CD4-positive, alpha-beta T cell treated with Interleukin-17A for 1 hour (primary cell): ENCODE measurements at regions not wholly inside any gene's neighbourhood (a gene's known extent, or its start where the extent isn't known, plus 50 kb on each side); places are given as distances from the start of the nearest gene placed in this dataset.

Source experiments
- DNase-seq: peaks from one replicate; pipeline ENCODE4 v3.0.0-alpha.2; 2020

GRCh38 chr2:42969231-42970150, 177.1 kb upstream of the HAAO start:
- DNase-seq, result no peak

GRCh38 chr2:42967959-42968674, 175.7 kb upstream of the HAAO start:
- DNase-seq, result no peak

- no peak for DNase-seq
These were observed 173.5 kb upstream of the HAAO start for GRCh38 chr2:42965910-42966309.

- DNase-seq, result no peak
These were observed 172.8 kb upstream of the HAAO start for GRCh38 chr2:42965196-42965595.

GRCh38 chr2:42964439-42965083, 172.2 kb upstream of the HAAO start:
- DNase-seq, result no peak

- no peak for DNase-seq
These were observed 171.2 kb upstream of the HAAO start for GRCh38 chr2:42963452-42964068.

- DNase-seq, result no peak
These were observed 170.1 kb upstream of the HAAO start for GRCh38 chr2:42962508-42962953.

GRCh38 chr2:42961961-42962360, 169.6 kb upstream of the HAAO start:
- DNase-seq, result no peak

- no peak for DNase-seq
These were observed 169.0 kb upstream of the HAAO start for GRCh38 chr2:42961385-42961811.

- DNase-seq, result no peak
These were observed 168.4 kb upstream of the HAAO start for GRCh38 chr2:42960842-42961180.

GRCh38 chr2:42960002-42960841, 167.8 kb upstream of the HAAO start:
- DNase-seq, result no peak

GRCh38 chr2:42959234-42960001, 167.0 kb upstream of the HAAO start:
- no peak for DNase-seq

- DNase-seq, result no peak
These were observed 166.4 kb upstream of the HAAO start for GRCh38 chr2:42958741-42959233.

GRCh38 chr2:42957861-42958301, 165.5 kb upstream of the HAAO start:
- DNase-seq, result no peak

GRCh38 chr2:42957109-42957860, 164.9 kb upstream of the HAAO start:
- no peak for DNase-seq

- no peak for DNase-seq
These were observed 162.0 kb upstream of the HAAO start for GRCh38 chr2:42954227-42954962.

- DNase-seq, result no peak
These were observed 160.8 kb upstream of the HAAO start for GRCh38 chr2:42953216-42953615.

- DNase-seq, result no peak
These were observed 159.0 kb upstream of the HAAO start for GRCh38 chr2:42951263-42951938.

- DNase-seq, result no peak
These were observed 156.7 kb upstream of the HAAO start for GRCh38 chr2:42949125-42949524.
